AG20443 (cell line): ENCODE measurements at regions not wholly inside any gene's neighbourhood (a gene's known extent, or its start where the extent isn't known, plus 50 kb on each side); places are given as distances from the start of the nearest gene placed in this dataset.

Source experiments
- DNase-seq: peaks from one replicate; pipeline ENCODE4 v3.0.0; 2012; ENCODE audit warnings: low spot score, mixed read lengths

- no peak for DNase-seq
These were observed 338.2 kb upstream of the NAV3 start for GRCh38 chr12:77492536-77492935.

- DNase-seq, result no peak
These were observed 341.2 kb upstream of the NAV3 start for GRCh38 chr12:77489331-77489970.

- peak; percentile 57 for DNase-seq
These were observed 342.6 kb upstream of the NAV3 start for GRCh38 chr12:77488041-77488620.

- DNase-seq, result no peak
These were observed 343.8 kb upstream of the NAV3 start for GRCh38 chr12:77486872-77487271.

- no peak for DNase-seq
These were observed 344.5 kb upstream of the NAV3 start for GRCh38 chr12:77485961-77486854.

- DNase-seq, result no peak
These were observed 349.0 kb upstream of the NAV3 start for GRCh38 chr12:77481687-77482086.

- DNase-seq, result no peak
These were observed 352.7 kb upstream of the NAV3 start for GRCh38 chr12:77477907-77478533.

- no peak for DNase-seq
These were observed 358.9 kb upstream of the NAV3 start for GRCh38 chr12:77471801-77472200.

- no peak for DNase-seq
These were observed 360.9 kb upstream of the NAV3 start for GRCh38 chr12:77469578-77470333.

GRCh38 chr12:77442633-77443032 is 377.3 kb upstream of the E2F7 start:
- peak; percentile 18 for DNase-seq

- DNase-seq, result no peak
These were observed 374.4 kb upstream of the E2F7 start for GRCh38 chr12:77439749-77440148.

GRCh38 chr12:77438644-77439043 is 373.3 kb upstream of the E2F7 start:
- DNase-seq, result no peak

GRCh38 chr12:77437206-77437605 is 371.8 kb upstream of the E2F7 start:
- DNase-seq, result no peak

- no peak for DNase-seq
These were observed 370.2 kb upstream of the E2F7 start for GRCh38 chr12:77435446-77436091.

- DNase-seq, result peak; percentile 21
These were observed 368.4 kb upstream of the E2F7 start for GRCh38 chr12:77433799-77434198.

GRCh38 chr12:77429426-77429825 is 364.1 kb upstream of the E2F7 start:
- no peak for DNase-seq

- no peak for DNase-seq
These were observed 355.8 kb upstream of the E2F7 start for GRCh38 chr12:77421152-77421551.

- DNase-seq, result no peak
These were observed 344.2 kb upstream of the E2F7 start for GRCh38 chr12:77409551-77409950.

GRCh38 chr12:77407931-77408330 is 342.6 kb upstream of the E2F7 start:
- DNase-seq, result peak; percentile 14

GRCh38 chr12:77406219-77406905 is 341.0 kb upstream of the E2F7 start:
- DNase-seq, result no peak

GRCh38 chr12:77402716-77403115 is 337.3 kb upstream of the E2F7 start:
- peak; percentile 18 for DNase-seq
